HuH-7 (cell line): ENCODE measurements at regions not wholly inside any gene's neighbourhood (a gene's known extent, or its start where the extent isn't known, plus 50 kb on each side); places are given as distances from the start of the nearest gene placed in this dataset.
A peak's percentile ranks its signal among the peaks of the same experiment; 100 is the strongest.
"Not testable (repeated sequence)": the region's sequence is repeated elsewhere in the genome, so short reads cannot be mapped to it uniquely, and the experiment has no call there.

ENCODE experiments used
- DNase-seq: peaks from one replicate; pipeline ENCODE4 v3.0.0; 2011; ENCODE audit warnings: low spot score

DNA sequence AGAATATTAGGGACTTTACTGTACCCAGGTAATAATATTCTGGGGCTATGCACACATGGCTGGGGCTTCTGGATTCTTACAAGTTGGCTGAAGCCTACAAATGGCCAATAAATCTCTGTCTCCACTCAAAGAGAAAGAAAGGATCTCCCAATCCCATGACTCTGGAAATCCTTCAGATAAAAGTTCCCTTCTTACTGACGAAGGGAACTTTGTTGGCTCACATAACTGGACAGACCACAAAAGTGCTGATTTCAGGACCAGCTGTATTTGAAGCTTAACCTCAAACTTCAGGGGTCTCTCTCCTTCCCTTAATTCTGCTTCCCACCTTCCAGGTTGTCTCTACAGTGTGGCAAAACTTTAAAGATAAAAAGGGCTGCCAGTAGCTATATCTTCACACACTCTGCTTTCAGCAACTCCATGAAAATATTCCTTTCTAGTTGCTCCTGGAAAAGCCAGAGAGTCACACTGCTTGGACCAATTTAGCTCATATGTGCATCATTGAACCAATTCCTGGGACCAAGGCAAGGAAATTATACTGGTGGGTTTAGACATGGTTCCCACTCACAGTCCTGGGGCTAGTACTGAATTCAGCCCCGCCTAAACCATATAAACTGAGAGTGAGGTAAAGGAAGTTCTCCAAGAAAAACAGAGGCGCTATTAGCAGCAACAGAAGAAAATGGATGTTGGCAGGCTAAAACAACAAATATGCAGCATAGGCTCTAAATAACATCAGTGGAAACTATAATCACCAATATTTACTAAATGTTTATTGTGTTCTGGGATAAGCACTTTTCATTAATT, 290.0 kb upstream of the GADL1 start:
- no peak for DNase-seq

DNA sequence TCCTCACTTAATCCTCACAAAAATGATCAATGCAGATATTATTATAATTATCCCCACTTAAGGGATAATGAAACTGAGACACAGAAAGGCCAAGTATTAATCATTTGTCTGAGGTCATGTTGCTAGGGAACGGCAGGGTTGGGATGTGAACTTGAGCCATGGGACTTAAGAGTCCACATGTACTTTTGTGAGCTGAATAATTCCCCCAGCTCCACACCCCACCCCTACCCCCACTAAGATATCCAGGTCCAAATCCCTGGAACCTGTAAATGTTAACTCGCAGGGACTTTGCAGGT, 290.5 kb upstream of the GADL1 start:
- DNase-seq = no peak

DNA sequence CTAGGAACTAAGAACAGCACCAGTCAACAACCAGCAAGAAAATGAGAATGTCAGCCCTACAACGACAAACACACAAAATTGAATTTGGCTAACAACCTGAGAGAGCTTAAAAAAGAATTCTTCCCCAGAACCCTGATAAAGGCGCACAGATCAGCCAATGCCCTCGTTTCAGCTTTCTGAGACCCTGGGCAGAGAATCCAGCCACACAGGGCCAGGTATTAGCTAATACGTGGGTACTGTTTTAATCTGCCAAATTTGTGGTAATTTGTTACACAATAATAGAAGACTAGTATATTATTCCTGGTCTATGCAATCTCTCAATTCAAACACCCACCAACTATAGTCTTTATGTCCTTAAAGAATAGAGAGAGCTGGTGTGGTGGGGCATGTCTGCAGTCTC, 291.6 kb upstream of the GADL1 start:
- no peak for DNase-seq

DNA sequence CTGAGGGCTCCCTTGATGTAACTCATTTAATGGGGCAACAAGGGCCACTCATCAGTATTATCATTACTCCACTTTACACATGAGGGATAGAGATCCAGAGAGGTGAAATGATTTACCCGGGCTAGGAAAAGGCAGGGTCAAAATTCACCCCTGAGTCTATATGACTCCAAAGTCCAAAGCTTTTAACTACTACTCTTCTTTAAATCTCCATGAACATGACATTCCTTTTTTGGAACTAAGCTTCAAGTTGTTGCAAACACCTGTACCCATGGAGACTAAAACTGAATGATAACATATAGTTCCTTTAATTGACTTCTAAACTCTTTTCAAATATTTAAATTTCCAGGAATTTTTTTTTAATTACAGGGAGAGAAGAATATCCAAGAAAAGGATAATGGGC, 292.9 kb upstream of the GADL1 start:
- peak; percentile 75 for DNase-seq

DNA sequence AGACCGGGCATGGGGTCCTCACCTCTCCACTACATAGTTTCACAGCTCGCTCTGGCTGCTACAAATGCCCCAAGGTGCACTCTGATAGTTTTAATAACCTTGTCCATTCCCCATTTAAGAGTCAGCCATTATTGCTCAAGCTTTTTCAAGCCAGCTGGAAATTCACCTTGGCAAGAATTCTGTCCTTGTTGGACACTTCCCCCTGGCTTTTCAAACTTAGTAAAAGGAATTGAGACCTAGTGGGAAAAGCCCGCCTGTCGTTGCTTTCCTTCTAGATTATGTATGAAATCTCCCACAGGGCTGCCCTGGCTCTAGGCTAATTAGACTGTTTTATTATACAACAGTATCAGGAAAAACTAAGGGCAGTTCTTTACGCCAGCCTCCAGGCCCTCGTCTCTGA, 293.7 kb upstream of the GADL1 start:
- no peak for DNase-seq

DNA sequence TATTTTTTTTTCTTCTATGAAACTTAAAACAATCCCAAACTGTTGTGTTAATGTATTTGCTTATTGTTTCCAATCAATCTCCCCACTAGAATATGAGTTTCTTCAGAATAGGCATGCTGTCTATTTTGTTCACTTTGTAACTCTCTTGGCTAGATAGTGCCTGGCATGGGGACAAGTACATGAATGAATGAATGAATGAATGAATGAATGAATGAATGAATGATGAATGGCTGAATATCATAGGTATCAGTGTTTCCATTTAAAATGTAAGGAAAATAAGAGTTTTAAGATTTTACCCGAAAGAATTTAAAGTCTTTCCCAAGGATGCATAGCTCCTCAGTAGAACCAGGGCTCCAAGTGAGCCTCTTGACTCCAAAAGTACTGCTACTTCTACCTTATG, 294.9 kb upstream of the GADL1 start:
- no peak for DNase-seq

DNA sequence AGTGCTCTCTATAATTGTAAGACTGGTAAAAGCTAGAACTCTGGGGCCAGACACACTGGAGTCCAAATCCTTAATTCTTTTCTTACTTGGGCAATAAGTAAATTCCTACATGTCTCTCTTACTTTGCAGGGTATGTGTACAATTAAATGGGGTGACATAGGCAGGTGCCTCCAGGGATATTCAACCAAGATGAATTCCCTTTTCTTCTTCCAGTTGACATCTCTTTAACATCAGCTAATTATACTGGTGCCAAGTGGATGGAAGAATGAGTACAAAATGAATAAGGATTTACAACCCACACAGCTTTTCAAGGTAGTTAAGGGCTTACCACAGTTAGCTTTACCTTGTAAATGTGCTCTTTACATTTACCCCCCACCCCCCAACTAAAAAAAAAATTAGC, 295.5 kb upstream of the GADL1 start:
- DNase-seq = no peak

DNA sequence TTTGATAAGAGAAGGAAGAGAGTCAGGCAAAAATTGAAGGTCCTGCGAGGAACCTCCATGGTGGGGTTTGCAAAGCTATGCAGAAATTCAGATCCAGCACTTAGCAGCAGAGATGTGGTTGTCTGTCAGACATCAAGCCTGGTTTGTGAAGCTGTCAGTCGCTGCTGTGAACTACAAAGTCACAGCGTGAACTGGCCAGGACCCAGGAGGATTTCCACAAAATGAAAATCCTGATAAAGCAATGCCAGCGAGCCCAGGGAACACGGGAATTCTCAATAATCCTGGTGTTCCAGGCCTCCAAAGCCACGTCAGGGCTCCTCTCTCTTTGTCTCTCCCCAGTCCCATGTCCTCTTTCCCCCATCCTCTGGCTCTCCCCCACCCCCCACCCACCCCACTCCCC, 296.9 kb upstream of the GADL1 start:
- no peak for DNase-seq

DNA sequence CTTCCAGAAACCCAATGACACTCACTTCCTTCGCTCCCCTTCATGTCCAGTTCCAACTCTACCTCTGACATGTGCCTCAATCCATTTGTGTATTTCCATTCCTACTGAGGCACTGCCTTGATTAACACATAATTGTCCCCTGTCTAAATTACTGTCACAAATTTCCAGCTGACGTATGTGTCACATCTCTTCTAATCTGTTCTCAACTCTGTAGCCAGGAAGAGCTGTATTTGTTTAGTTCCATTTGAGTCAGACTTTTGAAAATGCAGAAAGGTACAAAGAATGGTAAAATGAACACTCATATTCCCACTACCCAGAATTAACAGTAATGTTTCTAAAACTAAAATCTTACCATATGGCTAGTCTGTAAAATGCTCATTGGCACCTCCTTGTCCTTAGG, 299.0 kb upstream of the GADL1 start:
- DNase-seq = no peak

DNA sequence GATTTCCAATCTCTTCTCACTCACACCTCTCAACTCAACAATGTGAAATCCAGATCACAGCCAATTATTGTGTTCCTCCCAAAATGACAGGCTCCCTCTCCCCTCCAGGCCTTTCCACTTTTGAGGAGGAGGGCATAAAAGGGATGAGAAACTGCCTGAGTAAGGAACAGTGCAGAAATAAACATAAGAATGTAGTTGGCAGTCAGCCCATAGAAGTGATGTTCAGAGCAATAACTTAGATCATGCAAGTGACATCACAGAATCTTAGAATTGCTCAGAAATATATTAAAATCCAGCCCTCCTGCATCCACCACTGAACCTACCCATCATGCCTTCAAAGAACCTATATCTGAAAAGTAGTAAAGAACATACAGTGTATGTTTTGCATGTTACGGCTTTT, 299.4 kb upstream of the GADL1 start:
- DNase-seq = no peak

DNA sequence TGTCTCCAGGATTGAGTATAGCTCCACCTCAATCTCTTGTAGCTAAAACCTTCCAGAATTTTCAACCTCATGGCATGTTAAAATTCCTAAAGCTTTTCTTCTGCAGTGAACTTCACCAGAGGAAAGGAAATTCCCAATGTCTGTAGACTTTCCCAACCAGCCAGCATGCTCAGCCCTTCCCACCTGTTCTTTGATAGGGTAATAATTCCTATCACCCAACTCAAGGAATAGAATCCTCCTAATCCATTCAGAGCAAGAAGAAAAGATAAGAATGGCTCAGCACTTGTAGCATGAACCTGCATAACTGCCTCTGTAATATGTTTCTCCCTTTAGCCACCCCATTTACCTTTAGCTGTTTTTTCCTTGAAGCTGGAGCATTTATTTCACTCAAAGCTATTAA, 301.8 kb upstream of the GADL1 start:
- no peak for DNase-seq

DNA sequence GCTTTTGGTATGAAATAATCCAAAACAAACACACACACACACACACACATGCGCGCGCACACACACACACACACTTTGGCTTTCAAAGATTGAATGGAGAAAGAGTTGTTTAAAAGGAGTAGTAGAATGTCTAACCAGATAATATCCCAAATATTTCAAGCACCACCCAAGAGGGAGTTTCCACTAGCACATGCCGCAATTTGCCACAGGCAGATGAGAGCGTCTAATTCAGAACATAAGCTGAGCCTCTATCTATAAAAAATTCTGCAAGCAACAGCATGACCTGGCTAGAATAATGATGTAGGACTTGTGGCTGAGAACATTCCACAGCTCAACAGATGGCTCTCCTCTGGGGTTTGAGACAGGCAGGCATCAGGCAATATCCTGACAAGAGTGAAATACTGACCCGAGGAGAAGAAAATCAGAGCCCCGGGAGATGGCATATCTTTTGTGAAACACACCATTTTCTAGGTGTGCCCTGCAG, 302.5 kb upstream of the GADL1 start:
- DNase-seq = no peak

DNA sequence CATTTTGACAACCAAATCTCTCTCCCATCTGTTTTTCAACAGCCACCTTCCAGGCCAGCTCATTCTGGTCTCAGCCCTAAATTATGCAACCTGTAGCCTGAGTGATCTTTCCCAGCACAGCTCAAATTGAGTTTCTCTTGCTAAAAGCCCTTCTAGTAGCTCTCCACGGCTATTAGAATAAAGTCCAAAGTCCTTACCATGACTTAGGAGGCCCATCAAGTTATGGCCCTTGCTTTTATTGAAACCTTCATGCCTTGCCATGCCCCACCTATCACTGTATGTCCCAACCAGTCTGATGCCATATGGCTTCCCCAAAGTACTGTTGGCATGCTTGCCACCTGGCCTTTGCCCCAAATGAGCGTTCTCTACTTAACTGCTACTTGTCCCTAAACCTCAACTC, 303.5 kb upstream of the GADL1 start:
- DNase-seq = no peak

DNA sequence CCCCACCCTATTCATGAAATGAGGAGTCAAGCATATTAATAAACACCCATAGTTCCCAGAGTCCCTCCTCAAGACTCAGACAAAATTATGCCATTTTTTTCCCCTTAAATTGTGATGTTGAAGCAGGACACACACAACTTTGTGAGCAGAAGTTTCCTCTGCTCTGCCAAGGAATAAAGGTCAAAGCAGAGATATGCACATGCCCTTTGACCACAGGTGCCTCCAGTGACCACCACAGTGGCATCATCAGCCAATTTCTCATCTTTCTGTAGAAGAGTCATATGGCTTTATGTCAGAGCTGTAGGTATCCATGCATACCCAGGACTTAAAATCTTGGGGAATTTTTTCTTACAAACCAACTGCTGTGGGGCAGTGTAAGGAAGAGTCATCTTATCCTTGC, 304.4 kb upstream of the GADL1 start:
- DNase-seq = no peak

DNA sequence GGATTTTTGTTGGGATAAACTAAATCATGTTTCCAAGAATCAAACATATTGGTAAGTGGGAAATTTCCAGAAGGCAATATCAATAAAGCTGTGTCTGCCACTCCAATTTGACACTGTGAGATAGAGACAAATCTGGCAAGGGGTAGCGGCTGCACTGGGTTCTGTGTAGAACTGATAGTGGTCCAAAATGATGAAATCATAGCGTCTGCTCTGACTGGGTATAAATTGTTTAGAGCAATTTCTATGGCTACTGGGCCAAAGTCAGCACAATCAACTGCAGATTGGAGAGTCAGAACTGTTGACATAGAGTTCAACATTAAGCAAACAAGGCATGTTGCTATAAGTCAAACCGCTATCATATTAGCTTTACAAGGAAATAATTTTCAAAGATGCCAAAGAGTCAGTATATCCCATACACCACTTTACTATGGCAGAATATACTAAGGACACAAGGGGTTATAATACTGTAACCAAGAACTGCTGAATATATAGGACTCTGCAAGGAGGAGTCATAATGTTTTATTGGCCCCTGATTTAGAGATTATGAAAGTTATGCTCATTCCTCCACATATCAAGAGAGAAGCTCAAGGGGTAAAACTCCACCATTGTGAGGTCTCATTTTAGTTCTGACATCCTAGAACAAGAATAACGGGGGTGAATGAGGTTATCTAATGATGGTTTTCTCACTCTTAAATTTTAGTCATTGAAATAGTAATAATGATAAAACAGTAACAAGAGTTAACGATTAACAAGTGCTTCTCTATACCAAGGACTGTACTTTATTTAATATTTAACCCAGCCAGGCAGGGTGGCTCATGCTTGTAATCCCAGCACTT, 309.7 kb upstream of the GADL1 start:
- DNase-seq = peak; percentile 46

DNA sequence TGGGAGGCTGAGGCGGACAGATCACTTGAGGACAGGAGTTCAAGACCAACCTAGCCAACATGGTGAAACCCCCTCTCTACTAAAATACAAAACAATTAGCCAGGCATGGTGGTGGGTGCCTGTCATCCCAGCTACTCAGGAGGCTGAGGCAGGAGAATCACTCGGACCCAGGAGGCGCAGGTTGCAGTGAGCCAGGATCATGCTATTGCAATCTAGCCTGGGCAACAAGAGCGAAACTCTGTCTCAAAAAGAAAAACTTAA, 310.3 kb upstream of the GADL1 start:
- DNase-seq = not testable (repeated sequence)

DNA sequence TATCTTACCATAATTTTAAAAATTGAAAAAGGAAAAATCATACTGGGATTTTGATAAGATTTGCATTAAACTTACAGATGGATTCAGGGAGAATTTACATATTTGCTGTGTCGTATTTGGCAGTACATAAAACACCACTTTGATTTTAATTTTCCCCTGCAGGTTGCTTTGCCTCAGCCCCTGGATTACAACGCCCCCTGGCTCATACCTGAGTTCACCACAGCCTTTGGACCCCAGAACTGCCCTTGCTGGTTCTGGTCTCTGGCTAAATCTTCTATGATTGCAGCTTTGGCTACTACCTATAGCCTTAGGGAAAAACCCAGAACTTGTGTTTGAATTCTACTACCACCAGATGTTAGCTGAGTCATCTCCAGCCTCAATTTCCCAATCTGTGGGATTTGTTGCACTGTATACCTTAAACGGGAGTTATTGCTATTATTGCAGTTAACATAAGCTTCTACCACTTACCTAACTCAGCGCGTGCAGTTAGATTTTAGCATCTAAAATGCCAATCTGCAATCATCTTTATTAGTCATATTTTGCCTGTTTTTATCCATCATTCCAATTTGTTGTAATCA, 315.7 kb upstream of the GADL1 start:
- DNase-seq = no peak

DNA sequence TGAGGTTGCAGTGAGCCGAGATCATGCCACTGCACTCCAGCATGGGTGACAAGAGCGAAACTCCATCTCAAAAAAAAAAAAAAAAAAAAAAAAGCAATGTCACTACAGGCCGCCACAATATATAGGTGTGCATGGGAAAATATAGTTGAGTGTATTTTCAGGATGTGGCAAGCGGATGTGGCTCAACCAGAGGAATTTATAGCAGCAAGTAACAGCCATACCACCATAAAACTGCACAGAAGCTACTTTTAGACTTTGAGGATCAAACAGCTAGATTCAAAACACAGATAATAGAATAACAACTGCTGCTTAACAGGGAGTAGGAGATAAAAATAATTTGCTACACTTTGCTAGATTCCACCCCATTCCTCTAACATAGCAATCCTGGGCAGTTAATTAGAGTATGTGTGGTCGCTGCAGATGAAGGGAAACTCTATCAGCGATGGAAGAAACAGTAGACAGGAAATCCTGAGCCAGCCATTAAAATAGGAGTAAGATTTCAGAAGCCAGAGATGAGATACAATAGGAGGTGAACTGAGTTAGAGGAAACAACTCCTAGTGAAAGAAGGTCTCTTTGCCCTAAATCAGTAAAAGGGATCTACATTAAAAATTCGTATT, 318.7 kb upstream of the STT3B start:
- peak; percentile 66 for DNase-seq

DNA sequence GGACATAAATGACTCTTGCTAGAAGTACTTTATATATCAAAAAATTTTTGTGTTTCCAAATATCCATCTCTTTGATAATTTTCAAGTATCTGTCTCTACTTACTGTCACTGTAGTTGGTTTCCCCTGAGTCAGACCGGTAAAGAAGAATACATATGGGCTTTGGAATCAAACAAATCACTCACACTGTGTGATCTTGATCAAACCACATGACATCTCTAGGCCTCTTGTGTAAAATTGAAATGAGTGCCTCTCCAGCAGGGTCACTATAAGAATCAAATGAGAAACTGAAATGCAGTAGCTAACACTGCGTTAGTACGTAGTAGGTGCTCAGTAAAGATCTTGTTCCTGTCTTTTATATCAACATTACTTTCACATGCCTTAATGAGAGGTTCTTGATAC, 314.6 kb upstream of the STT3B start:
- no peak for DNase-seq

DNA sequence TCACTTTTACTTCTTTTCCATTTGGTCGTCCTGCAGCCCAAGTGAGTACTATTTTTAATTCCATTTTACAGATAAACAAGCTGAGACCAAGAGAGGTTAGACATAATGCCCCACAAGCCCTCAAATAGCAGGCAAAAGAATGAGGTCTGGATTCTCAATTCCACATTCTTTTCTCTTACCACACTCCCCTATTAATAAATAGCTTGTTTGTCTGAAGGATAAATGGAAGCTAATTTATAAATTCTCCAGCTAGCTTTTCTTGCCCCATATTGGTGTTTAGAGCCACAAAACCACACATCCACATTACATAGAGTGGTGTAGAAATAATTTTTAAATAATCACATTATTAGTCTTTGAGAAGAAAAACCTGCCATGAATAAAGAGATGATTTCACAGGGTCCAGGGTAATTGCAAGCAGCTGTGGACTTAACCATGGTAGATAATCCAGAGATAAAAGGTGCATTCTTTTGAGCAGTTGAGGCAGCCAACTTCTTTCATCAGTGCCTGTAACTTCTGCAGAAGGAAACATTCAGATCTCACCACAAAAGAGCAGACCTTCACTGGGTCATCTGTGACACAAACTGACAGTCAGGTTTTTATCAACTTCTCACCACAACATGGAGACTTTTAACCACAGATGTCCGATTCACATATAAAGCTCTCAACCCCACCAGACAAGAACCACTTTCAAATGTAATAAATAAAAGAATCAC, 313.4 kb upstream of the STT3B start:
- DNase-seq = no peak

DNA sequence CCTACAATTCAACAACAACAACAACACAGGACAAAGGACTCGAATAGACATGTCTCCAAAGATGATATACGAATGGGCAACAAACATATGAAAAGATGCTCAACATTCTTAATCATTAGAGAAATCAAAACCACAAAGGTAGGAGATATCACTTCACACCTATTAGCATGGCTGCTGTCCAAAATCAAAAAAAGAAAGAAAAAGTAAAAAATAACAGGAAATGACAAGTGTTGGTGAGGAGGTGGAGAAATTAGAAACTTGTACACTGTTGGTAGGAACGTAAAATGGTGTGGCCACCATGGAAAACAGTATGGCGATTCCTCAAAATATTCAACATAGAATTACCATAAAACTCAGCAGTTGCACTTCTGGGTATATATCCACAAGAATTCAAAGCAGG, 312.3 kb upstream of the STT3B start:
- DNase-seq = no peak

DNA sequence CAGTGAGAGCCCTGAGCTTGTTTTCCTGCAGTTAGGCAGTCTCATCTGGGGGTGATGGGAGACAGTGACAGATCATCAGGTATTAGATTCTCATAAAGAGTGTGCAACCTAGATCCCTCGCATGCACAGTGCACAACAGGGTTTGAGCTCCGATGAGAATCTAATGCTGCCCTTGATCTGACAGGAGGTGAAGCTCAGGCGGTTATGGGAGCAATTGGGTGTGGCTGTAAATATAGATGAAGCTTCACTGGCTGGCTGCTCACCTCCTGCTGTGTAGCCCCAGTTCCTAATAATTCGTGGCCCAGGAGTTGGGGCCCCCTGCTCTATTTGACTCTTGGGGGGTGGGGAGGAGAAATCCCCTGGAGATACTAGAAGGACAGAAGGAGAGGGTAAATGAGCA, 309.4 kb upstream of the STT3B start:
- no peak for DNase-seq

DNA sequence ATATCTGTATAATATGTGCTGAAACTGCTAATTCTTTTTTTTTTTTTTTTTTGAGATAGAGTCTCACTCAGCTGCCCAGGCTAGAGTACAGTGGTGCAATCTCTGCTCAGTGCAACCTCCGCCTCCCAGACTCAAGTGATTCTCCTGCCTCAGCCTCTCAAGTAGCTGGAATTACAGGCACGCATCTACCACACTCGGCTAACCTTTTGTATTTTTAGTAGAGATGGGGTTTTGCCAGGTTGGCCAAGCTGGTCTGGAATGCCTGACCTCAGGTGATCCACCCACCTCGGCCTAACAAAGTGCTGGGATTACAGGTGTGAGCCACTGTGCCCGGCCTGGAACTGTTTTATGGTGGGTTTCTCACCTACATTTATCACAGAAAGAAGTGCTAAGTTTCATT, 307.8 kb upstream of the STT3B start:
- no peak for DNase-seq
